ENCODE measurements at regions not wholly inside any gene's neighbourhood (a gene's known extent, or its start where the extent isn't known, plus 50 kb on each side); places are given as distances from the start of the nearest gene placed in this dataset.
"Not testable (repeated sequence)": the region's sequence is repeated elsewhere in the genome, so short reads cannot be mapped to it uniquely, and the experiment has no call there.

DNA sequence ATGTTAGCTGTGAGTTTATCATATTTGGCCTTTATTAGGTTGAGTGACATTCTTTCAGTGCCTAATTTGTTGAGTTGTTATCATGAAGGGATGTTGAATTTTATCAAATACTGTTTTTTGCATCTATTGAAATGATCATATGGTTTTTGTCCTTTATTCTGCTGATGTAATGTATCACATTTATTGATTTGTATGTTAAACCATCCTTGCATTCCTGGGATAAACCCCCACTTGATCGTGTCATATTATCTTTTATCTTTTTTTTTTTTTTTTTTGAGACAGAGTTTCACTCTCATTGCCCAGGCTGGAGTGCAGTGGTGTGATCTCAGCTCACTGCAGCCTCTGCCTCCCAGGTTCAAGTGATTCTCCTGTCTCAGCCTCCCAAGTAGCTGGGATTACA lies 51.9 kb upstream of the MFGE8 start:
- DNase-seq: not testable (repeated sequence)

DNA sequence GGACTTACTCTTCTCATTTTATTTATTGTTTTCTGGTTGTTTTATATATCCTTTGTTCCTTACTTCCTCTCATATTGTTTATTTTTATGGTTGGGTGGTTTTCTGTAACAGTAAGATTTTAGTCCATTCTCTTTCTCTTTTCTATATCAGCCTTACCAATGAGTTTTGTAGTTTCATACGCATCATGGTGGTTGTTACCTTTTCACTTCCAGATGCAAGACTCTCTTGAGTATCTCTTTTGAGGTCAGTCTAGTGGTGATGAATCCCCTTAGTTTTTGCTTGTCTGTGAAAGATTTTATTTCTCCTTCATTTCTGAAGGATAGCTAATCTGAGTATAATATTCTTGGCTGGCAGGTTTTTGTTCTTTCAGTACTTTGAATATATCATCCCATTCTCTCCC lies 57.1 kb upstream of the MFGE8 start:
- no peak for DNase-seq

DNA sequence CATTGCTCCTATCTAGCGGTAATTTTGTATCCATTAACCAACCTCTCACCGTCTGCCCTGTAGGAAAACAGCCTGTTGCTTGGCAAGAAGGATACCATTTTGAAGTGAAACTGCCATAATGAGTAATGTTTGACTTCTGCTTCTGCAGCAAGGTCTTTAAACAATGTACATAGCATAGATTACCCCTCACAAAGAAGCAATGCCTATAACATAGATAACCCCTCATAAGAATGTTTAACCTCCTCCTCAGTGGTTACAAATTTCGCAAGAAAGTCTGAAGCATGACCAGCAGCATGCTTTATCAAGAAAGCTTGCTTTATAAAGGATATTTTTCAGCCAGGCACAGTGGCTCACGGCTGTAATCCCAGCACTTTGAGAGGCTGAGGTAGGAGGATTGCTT lies 61.2 kb upstream of the MFGE8 start:
- no peak for DNase-seq

DNA sequence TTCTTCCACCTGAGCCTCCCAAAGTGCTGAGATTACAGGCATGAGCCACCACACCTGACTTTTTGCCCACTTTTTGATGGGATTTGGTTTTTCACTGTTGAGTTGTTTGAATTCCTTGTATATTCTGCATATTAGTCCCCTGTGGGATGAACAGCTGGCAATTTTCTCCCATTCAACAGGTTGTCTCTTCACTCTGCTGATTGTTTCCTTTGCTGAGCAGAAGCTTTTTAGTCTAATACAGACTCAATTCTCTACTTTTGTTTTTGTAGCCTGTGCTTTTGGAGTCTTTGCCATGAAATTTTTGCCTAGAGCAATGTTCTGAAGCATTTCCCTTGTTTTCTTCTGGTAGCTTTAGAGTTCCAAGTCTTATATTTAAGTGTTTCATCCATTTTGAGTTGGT lies 62.7 kb upstream of the MFGE8 start:
- no peak for DNase-seq

DNA sequence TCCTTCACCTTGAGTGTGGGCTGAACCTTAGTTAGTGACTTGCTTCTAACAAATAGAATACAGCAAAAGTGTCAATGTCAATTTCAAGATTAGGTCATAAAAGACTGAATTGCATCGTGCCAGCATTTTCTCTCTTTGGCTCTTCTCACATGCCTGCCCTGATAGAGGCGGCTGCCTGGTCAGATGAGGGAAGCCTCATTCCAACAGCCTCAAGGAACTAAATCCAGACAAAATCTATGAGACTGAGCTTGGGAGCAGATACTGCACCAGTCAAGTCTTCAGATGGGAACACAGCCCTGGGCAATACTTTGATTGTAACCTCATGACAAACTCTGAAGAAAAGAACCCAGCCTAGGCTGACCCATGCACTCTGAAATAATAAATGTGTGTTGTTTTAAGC lies 63.5 kb upstream of the MFGE8 start:
- no peak for DNase-seq

DNA sequence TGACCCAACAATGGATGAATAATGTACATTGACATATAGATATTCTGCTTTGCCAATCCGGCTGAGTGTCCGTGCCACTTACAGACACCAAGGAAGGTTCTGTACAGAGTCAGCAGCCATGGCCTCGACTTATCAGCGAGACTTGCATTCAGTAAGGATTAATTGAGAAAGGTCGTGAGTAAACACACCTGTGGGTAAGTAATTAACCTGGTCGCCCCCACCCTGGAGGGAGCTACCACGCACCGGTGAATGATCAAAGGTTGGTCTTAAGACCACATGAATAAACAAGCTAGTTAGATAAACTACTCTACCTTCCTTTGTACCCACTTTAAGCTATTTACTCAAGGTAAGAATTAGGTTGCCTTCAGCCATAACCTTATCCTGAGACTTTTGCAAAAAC lies 66.5 kb upstream of the MFGE8 start:
- DNase-seq: no peak

DNA sequence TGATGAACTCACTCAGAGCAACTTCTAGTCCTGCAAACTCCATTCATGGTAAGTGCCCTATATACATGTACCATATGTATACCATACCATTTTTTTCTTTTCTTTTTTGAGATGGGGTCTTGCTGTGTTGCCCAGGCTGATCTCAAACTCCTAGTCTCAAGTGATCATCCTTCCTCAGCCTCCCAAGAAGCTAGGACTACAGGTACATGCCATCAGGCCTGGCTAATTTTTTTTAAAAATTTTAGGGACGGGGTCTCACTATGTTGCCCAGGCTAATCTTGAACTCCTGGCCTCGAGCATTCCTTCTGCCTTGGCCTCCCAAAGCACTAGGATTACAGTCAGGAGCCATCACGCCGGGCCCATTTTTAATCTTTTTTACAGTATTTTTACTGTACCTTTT lies 67.3 kb upstream of the MFGE8 start:
- DNase-seq: no peak

DNA sequence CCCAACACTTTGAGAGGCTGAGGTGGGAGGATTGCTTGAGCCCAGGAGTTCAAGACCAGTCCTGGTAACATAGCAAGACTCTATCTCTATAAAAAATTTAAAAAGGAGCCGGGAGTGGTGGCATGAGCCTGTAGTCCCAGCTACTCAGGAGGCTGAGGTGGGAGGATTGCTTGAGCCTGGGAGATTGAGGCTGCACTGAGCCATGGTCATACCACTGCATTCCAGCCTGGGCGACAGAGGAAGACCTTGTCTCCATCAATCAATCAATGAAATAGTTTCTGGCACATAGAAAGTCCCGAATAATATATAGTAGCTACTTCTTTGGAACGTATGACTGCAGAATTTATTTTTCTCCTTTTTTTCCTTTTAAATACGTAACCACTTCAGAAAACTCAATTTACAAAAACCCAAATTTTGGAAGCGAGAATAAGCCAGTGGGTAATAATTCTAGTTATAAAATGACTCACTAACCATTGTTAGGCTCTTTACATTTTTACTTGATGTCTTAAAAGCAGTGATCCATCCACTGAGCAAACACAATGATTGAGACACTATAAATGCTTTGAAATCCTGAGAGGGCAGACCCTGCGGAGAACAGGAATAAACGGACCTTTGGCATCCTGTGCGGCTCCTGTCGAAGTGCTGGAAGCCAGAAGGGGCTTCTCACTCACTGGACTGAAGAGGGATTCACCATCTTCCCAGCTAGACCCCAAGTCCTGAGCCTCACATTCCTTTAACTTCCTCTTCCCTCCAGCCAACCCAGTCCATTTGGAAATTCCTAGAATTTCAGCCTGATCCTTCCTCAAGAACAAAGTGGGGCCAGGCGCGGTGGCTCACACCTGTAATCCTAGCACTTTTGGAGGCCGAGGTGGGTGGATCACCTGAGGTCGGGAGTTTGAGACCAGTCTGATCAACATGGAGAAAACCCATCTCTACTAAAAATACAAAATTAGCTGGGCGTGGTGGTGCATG lies 68.4 kb upstream of the MFGE8 start:
- no peak for DNase-seq

DNA sequence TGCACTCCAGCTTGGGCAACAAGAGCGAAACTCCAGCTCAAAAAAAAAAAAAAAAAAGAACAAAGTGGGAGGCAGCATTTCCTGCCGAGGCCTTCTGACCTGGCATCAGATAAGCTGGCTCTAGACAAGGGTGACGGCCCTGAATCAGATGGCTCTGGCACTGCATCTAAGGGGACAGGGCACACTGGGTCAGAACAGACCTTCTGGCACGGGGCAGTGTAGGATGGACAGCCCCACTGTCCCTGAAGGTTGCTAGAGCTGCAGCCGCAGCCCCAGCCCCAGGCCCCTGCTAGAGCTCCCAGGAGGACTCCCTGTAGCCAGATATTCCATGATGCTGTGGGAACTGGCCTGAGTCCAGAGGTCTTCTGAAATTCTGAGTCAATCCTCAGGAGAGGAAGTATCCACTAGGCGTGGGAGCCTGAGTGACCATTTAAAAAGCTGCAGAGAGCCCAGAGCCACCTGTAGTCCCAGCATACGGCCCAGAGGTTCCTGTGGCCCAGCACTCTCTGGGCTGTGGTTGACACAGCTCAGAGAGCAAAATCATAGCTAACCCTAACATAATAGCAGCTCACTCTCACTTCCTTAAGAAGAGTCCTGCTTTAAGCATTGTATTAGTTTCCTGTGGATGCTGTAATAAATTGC lies 69.2 kb upstream of the MFGE8 start:
- DNase-seq: no peak

DNA sequence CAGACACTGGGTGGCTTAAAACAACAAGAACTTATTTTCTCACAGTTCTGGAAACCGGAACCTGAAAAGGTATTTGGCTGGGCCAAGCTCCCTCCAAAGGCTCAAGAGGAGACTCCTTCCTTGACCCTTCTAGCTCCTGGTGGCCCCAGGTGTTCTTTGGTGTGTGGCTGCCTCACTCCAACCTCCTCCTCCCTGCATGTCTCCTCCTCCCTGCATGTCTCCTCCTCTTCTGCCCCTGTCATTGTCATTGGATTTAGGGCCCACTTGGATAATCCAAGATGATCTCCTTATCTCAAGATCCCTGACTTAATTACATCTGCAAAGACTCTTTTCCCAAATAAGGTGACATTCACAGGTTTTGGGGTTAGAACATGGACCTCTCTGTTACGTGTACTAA lies 69.8 kb upstream of the MFGE8 start:
- no peak for DNase-seq

DNA sequence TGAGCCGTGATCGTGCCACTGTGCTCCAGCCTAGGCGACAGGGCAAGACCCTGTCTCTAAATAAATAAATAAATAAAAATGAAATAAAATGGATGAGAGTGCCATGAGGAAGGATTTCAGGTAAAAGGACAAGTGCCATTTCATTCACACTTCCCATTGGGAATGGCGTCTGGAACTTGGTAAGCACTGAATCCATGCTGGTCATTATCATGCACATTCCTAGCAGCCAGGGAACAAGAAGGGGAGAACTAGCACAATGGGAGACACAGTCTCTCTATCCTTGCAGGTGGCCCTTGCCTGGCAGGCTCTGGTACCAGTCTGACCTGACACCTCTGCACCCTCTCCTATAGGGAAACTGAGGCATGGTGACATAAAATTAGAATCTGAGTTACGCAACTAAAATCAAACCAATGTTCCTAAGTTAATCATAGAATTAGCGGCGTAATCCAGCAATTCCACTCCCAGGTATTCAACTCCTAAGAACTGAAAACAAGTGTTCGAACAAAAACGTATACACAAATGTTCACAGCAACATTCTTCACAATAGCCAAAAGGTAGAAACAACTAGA lies 70.8 kb upstream of the MFGE8 start:
- DNase-seq: no peak

DNA sequence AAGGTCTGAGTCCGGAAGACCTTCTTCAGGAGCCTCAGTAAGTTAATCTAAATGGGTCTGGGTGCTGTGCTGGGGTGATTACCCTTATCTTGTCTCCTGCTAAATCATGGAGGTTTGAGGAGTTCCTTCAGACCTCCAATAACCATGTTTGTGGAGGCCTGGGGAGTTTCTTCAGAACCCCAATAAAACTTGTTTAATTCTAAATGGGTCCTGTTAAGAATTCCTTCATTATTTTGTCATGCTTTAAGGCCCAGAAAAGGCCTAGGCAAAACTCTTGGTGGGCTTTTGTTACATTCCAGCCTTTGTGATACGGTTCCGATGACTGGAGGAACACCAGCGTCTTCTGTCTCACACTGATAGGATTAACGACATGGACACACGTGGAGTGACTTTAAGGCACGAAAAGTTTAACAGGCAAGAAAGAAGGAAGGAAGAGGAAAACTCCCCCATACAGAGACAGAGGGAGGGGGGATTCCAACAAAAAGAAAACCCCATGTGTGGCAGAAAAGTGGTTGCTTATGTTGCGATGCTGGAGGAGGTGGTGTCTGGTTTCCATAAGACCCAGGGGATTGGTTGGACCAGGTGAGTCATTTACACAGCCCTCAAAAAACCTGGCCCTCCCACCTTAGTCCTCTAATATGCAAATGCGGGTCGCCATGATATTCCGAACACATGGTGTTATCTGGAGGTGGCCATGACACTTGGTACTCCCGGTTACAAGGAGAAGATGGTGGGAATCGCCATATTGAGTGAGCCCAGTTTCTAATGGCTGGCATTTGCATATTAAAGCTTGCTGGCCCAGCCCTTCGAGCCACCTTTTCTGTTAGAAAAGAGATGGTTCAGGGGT lies 72.6 kb upstream of the MFGE8 start:
- no peak for DNase-seq

DNA sequence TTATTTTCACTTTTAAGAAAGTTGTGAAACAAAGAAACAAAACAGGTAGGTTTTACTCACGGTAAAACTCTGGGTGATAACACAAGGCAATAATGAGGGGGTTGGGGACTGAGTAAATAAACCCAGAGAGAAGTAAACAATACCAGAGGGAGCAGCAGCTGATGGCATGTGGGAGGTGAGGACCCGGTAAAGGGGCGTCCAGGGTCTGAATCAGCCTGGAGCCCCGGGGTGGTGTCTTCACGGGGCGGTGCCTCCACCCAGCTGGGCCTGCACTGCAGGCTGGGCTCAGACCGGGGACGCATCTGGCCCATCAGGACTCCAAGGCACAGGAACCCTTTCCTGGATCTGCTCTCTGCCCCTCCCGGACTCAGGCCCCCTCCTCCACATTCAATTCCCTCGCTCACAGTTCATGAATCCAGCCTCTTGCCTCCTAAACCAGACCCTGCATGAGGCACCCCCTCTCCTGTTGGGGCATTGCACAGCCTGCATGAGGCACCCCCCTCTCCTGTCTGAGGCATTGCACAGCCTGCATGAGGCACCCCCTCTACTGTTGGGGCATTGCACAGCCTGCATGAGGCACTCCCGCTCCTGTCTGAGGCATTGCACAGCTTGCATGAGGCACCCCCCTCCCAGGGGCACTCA lies 73.9 kb upstream of the MFGE8 start:
- no peak for DNase-seq

DNA sequence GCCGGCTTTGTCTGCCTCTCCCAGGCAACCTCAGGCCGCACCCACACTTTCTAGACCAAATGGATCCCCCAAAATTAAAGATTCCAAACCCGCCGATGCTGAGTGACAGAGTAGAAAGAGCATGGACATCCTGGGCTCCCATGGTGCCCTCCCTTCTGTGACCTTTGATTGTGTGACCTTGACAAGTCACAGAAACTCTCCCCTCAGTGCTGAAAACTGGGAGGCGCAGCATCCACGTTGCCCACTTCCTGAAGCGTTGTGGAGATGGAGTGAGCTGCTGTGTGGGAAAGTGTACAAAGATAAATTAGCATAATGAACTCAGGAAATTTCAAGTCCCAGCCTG lies 74.4 kb upstream of the MFGE8 start:
- no peak for DNase-seq

DNA sequence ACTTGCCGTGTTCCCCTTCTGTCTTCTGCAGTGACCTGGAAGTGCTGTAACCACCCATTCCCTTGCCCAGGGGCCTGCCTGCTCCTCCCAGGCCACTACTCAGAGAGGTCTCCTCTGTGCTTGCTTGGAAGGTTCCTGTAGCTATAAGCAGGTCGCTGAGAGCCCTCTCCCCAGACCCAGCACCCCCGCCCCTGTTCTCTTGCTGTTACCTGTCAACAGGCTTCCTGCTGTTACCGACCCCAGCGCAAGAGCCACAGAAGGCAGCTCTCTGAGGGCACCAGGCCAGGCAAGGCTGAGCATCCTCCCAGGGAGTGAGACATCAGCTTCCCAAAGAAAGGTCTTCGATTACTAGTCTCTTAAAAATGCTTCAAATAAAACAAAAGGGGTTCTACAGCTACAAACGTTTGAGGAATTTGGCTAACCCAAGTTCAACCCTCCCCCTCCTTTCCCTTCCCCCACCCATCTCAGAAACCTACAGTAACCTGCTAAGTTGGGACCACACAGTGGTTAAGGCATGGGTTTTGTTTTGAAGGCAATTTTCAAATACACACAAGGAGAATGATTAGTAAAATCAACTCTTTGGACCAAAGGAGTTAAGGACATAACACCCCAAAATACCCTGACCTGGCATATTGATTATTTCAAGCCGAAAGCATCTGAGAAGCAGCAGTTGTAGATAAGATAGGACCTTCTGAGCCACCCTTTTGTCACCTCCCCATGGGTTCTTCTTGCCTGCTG lies 74.9 kb upstream of the MFGE8 start:
- no peak for DNase-seq

DNA sequence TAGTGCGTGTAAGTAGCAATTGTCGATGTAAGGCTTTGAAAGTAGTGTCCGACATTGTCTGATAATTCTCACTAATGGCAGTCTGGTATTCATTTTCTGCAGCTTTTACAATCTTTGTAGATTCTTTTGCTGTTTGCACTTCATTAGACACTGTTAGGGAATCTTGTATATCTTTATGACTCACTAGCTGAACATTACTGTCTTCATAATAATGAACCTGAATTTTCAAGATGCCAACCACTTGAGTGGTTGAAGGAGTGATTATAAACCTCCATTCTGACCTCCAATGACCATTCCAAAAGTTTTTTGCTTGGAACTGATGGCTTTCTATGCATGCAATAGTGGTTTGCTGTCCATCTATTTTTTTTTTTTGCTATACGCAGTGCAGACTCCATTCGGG lies 76.4 kb upstream of the MFGE8 start:
- DNase-seq: no peak

DNA sequence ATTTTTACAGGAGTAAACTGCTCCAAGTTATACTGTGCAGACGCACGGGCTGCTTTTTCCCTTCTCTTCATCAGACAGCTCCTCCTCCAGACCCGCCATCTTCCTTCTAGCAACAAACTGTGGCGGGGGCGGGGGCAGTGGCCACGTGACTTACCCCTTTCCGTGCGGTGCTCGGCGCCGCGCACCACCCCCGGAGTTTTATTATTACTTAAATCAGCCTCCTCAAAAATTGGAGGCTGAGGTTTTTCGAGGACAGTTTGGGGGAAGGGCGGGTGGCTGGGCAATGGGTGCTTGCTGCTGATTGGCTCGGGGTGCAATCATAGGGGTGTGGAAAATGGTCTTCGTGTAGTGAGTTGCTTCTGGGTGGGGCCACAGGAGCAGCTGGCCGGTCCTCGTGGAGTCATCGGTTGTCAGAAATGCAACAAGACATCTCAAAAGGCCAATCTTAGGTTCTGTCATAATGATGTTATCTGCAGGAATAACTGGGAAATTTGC lies 77.1 kb upstream of the MFGE8 start:
- no peak for DNase-seq

DNA sequence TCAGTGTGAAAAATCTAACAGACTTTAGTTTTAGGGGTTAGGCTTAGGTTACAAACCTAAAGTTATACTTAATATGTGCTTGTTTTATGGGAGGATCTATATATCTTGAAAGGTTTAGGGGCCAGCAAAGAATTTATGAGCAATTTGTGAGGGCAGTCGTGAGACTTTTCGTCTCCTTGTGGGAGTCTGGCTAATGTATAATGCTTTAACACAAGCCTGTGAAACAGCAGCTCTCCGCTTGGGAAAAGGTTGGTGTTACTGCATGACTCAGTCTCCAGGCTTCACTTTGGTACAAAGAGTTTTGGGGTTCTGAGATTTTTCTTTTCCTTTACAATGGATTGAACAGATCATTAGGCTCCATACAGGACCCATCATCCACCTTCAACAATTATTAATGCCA lies 79.0 kb upstream of the MFGE8 start:
- DNase-seq: no peak

DNA sequence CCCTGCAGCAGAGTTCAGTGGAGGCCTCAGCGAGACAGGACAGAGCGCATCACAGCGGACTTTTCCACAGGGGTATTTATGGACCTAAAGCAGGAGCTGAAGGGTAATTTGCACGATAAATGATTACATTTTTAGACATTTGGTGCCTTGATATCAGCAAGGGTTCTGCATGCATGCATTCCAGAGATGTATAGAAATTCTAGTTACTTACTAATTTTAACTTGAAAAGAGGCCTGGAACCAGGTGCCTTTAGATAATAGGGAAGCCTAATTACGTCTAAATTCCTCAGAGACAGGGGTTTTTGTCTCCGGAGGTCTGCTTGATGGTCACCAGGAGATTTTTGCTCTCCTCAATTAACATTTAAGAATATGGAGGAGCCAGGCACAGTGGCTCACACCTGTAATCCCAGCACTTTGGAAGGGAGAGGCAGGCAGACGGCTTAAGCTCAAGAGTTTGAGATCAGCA lies 79.8 kb upstream of the MFGE8 start:
- DNase-seq: no peak

DNA sequence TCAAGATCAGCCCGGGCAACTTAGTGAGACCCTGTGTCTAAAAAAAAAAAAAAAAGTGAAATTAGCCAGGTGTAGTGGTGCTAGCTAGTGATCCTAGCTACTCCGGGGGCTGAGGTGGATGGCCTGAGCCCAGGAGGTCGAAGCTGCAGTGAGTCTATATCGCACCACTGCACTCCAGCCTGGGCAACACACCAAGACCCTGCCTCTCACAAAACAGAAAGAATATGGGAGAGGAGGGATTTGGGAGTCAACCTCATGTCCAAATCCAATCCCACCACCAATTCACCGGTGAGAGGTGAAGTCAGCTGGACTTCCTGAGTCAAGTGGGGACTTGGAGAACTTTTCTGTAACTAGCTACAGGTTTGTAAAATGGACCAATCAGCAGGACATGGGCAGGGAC lies 80.5 kb upstream of the MFGE8 start:
- no peak for DNase-seq

DNA sequence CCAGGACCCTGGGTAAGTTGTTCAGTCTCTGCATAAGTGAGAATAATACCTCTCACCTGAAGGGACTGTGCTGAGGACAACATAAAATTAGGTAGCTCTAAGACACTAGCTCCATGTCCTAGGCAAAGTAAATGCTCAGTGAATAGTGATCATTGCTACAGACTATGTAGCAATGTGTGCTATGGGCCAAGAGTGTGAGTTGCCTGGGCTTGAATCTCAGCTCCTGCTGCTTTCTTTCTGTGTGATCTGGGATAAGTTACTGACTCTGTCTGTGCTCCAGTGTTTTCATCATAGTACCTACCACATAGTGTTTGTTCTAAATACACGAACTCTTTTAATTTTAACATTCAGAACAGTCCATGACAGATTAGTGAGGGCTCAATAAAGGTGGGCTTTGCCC lies 81.1 kb upstream of the MFGE8 start:
- no peak for DNase-seq

DNA sequence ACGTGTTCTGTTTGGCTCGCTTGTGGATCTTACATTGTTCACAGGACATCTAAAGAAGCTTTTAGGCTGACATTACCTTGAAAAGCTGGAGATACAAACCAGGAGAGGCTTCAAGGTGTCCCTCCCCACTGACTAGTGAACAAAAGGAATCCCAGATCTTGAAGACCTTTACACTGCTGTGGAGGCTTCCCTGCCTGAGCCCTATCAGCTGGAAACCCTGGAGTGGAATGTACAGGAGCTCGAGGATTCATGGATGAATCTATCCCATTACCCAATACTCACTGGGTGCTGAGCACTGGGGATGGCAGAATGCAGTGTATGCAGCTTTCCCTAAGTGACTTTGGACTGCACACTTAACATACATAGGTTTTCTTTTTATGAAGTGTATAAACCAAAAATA lies 82.3 kb upstream of the MFGE8 start:
- no peak for DNase-seq
